HG02938 (cell line): ENCODE measurements at regions not wholly inside any gene's neighbourhood (a gene's known extent, or its start where the extent isn't known, plus 50 kb on each side); places are given as distances from the start of the nearest gene placed in this dataset.
"Not testable (repeated sequence)": the region's sequence is repeated elsewhere in the genome, so short reads cannot be mapped to it uniquely, and the experiment has no call there.

Source experiments
- ATAC-seq: cut with Tn5 transposase; IDR thresholded peaks from one replicate; pipeline ENCODE4 v1.9.1; 2021; ENCODE audit warnings: mild to moderate bottlenecking, moderate library complexity; ENCODE audit not compliant: unreplicated experiment

GRCh38 chr9:10818206-10818605 is 205.4 kb upstream of the PTPRD start:
- no peak for ATAC-seq

GRCh38 chr9:10835791-10836463 is 223.1 kb upstream of the PTPRD start:
- ATAC-seq: no peak

GRCh38 chr9:10843151-10843550 is 230.3 kb upstream of the PTPRD start:
- ATAC-seq: no peak

- ATAC-seq: no peak
Observed at GRCh38 chr9:10855847-10856246, 243.0 kb upstream of the PTPRD start.

- ATAC-seq: no peak
Observed at GRCh38 chr9:10858817-10859216, 246.0 kb upstream of the PTPRD start.

GRCh38 chr9:10863476-10863875 is 250.7 kb upstream of the PTPRD start:
- ATAC-seq: no peak

- no peak for ATAC-seq
Observed at GRCh38 chr9:10867194-10867593, 254.4 kb upstream of the PTPRD start.

GRCh38 chr9:10869687-10870086 is 256.9 kb upstream of the PTPRD start:
- no peak for ATAC-seq

- no peak for ATAC-seq
Observed at GRCh38 chr9:10873999-10874398, 261.2 kb upstream of the PTPRD start.

- no peak for ATAC-seq
Observed at GRCh38 chr9:10875752-10876151, 262.9 kb upstream of the PTPRD start.

- ATAC-seq: no peak
Observed at GRCh38 chr9:10876333-10876732, 263.5 kb upstream of the PTPRD start.

GRCh38 chr9:10890266-10890665 is 277.5 kb upstream of the PTPRD start:
- ATAC-seq: not testable (repeated sequence)

- no peak for ATAC-seq
Observed at GRCh38 chr9:10899509-10899908, 286.7 kb upstream of the PTPRD start.

GRCh38 chr9:10903969-10904368 is 291.2 kb upstream of the PTPRD start:
- no peak for ATAC-seq

GRCh38 chr9:10910779-10911178 is 298.0 kb upstream of the PTPRD start:
- no peak for ATAC-seq

GRCh38 chr9:10911373-10911772 is 298.6 kb upstream of the PTPRD start:
- ATAC-seq: no peak

- ATAC-seq: no peak
Observed at GRCh38 chr9:10917001-10917400, 304.2 kb upstream of the PTPRD start.

GRCh38 chr9:10921671-10922070 is 308.9 kb upstream of the PTPRD start:
- no peak for ATAC-seq

GRCh38 chr9:10925896-10926295 is 313.1 kb upstream of the PTPRD start:
- no peak for ATAC-seq

GRCh38 chr9:10928372-10928771 is 315.6 kb upstream of the PTPRD start:
- ATAC-seq: no peak

GRCh38 chr9:10930081-10930480 is 317.3 kb upstream of the PTPRD start:
- ATAC-seq: no peak

- ATAC-seq: no peak
Observed at GRCh38 chr9:10946676-10947410, 334.0 kb upstream of the PTPRD start.

- ATAC-seq: no peak
Observed at GRCh38 chr9:10957878-10958277, 345.1 kb upstream of the PTPRD start.
